ENCODE measurements at regions not wholly inside any gene's neighbourhood (a gene's known extent, or its start where the extent isn't known, plus 50 kb on each side); places are given as distances from the start of the nearest gene placed in this dataset.
"Not testable (repeated sequence)": the region's sequence is repeated elsewhere in the genome, so short reads cannot be mapped to it uniquely, and the experiment has no call there.

- no peak overlapping the region for H3K4me3 ChIP-seq
- H3K4me1 ChIP-seq: no peaks in the 10 kb centered on the region
- 19% methylated on average over 1 of the region's 1 CpG for WGBS (ENCODE audit: missing lambda C conversion rate)
- POLR2A ChIA-PET: no interaction called here
- CTCF ChIA-PET: no interaction called here
- H3K27ac ChIP-seq: no peak overlapping the region
- H3K4me2 ChIP-seq: no peak overlapping the region
- TF ChIP-seq NPAS2 (CRISPR knock-in tag; IDR thresholded peaks at IDR 0.05; ENCODE audit: borderline replicate concordance) (no peak), ZSCAN20 (CRISPR knock-in tag; IDR thresholded peaks at IDR 0.05) (no peak), POLR2AphosphoS2 (conservative IDR thresholded peaks at IDR 0.05; ENCODE audit: low read length) (no peak), FOSB (CRISPR knock-in tag; IDR thresholded peaks at IDR 0.05) (no peak), HOXA7 (CRISPR knock-in tag; IDR thresholded peaks at IDR 0.05) (no peak), EHMT2 (IDR thresholded peaks at IDR 0.05; ENCODE audit: low read depth) (no peak), RARB (CRISPR knock-in tag; IDR thresholded peaks at IDR 0.05) (no peak), ZFP36 (IDR thresholded peaks at IDR 0.05; ENCODE audit: borderline replicate concordance, partially characterized antibody) (no peak), ZNF302 (CRISPR knock-in tag; IDR thresholded peaks at IDR 0.05) (no peak), JUNB (IDR thresholded peaks at IDR 0.05) (no peak), KDM1A (IDR thresholded peaks at IDR 0.05; ENCODE audit: low read depth) (no peak)
- H3K9me3 ChIP-seq: no peaks in the 10 kb centered on the region
- ATAC-seq (no peak), DNase-seq (ENCODE audit: low read depth in 1 of 2, low spot score in 1 of 2) (no peak), FAIRE-seq (no peak)
Observed at GRCh38 chr5:120938604-120939003, 474.5 kb downstream of the PRR16 start.

GRCh38 chr5:120942596-120943350, 478.7 kb downstream of the PRR16 start:
- POLR2A ChIA-PET: no interaction called here
- no peak for FAIRE-seq
- no peak overlapping the region for H3K4me2 ChIP-seq
- no peak overlapping the region for H3K27ac ChIP-seq
- CTCF ChIA-PET: no interaction called here
- no peak overlapping the region for H3K4me3 ChIP-seq
- H3K4me1 ChIP-seq: no peaks in the 10 kb centered on the region
- TF ChIP-seq, protein P1, sequence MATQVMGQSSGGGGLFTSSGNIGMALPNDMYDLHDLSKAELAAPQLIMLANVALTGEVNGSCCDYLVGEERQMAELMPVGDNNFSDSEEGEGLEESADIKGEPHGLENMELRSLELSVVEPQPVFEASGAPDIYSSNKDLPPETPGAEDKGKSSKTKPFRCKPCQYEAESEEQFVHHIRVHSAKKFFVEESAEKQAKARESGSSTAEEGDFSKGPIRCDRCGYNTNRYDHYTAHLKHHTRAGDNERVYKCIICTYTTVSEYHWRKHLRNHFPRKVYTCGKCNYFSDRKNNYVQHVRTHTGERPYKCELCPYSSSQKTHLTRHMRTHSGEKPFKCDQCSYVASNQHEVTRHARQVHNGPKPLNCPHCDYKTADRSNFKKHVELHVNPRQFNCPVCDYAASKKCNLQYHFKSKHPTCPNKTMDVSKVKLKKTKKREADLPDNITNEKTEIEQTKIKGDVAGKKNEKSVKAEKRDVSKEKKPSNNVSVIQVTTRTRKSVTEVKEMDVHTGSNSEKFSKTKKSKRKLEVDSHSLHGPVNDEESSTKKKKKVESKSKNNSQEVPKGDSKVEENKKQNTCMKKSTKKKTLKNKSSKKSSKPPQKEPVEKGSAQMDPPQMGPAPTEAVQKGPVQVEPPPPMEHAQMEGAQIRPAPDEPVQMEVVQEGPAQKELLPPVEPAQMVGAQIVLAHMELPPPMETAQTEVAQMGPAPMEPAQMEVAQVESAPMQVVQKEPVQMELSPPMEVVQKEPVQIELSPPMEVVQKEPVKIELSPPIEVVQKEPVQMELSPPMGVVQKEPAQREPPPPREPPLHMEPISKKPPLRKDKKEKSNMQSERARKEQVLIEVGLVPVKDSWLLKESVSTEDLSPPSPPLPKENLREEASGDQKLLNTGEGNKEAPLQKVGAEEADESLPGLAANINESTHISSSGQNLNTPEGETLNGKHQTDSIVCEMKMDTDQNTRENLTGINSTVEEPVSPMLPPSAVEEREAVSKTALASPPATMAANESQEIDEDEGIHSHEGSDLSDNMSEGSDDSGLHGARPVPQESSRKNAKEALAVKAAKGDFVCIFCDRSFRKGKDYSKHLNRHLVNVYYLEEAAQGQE (IDR thresholded peaks at IDR 0.05): no peak
- TF ChIP-seq PHF8 (IDR thresholded peaks at IDR 0.05; ENCODE audit: borderline replicate concordance, low read depth) (no peak), EP300 (IDR thresholded peaks at IDR 0.05) (no peak), TP53 (CRISPR knock-in tag; IDR thresholded peaks at IDR 0.05) (no peak), RCOR1 (IDR thresholded peaks at IDR 0.05; ENCODE audit: low read depth, low read length) (no peak), POLR2AphosphoS2 (conservative IDR thresholded peaks at IDR 0.05; ENCODE audit: low read length) (no peak), CHD2 (IDR thresholded peaks at IDR 0.05; ENCODE audit: low read length, partially characterized antibody) (no peak), SREBF2 (IDR thresholded peaks at IDR 0.05) (no peak), MAX (IDR thresholded peaks at IDR 0.05) (no peak), HOXB13 (CRISPR knock-in tag; IDR thresholded peaks at IDR 0.05; ENCODE audit: low read depth) (no peak)
- H3K9me3 ChIP-seq: no peaks in the 10 kb centered on the region
- ATAC-seq: no peak
- 49% methylated on average over 8 of the region's 8 CpGs for WGBS (ENCODE audit: missing lambda C conversion rate)
- no peak for DNase-seq (ENCODE audit: low read depth in 1 of 2, low spot score in 1 of 2)

GRCh38 chr5:120949596-120949995, 485.5 kb downstream of the PRR16 start:
- CTCF ChIA-PET: interaction anchor here (0.6 kb wide), 1 partner anchor 11 kb away, joined by 4 read pairs; no protein-coding TSS in a partner anchor

More at GRCh38 chr5:120949596-120949995, 485.5 kb downstream of the PRR16 start:
- H3K4me1 ChIP-seq; H3K9me3 ChIP-seq; H3K4me3 ChIP-seq; DNase-seq (ENCODE audit: low read depth in 1 of 2, low spot score in 1 of 2); FAIRE-seq; H3K4me2 ChIP-seq; H3K27ac ChIP-seq; POLR2A ChIA-PET; ATAC-seq: not testable (repeated sequence)
- WGBS (ENCODE audit: missing lambda C conversion rate): 22% methylated on average over 4 of the region's 4 CpGs
